ENCODE measurements at regions not wholly inside any gene's neighbourhood (a gene's known extent, or its start where the extent isn't known, plus 50 kb on each side); places are given as distances from the start of the nearest gene placed in this dataset.
"Not testable (repeated sequence)": the region's sequence is repeated elsewhere in the genome, so short reads cannot be mapped to it uniquely, and the experiment has no call there.

GRCh38 chr10:94091649-94092048 lies 97.9 kb downstream of the PLCE1 start:
- DNase-seq = no peak

DNA sequence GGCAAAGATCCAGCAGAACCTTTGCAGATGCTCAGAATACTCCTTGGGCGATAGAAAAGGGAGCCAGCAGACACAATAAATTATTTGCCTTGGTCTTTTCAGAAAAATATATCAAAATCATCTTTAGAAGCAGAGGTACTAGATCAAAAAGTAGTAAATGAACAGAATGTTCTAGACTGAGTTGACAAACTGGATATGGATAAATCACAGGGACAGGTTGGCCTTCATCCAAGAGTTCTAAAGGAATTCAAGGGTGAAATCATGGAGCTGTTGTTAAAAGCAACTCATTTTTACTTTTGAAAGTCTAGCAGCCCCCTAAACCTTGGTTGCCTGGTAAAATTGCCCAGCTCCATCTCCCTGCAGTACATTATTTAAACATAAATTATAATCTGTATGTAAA lies 99.1 kb downstream of the PLCE1 start:
- DNase-seq = no peak

DNA sequence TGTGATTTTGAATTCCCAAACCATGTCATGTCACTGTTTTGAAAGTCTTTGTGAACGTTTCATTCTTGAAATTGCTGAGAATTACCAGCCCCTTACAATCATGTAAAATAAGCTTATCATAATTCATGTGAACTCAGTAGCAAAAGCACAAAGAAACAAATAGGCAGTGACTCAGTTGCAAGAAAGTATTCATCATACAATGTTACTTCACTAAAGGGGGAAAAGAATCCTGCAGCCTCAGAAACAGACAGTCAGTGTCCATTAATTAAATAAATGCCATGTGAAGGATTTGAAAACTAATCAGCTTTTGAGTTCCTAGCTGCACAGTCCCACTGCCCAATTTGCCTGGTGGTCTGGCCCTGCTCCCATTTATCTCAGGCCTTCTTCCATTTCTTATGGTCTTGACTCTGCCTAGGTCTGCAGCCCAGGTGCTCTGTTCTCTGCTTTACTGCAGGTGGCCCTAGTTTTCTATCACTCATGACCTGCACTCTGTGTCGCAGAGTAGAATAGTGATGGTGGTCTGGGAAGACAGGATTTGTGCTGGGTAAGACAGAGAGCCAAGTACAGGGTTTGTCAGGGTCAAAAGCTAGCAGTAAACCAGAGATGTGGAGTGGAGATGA lies 99.7 kb downstream of the PLCE1 start:
- DNase-seq = peak; percentile 62

DNA sequence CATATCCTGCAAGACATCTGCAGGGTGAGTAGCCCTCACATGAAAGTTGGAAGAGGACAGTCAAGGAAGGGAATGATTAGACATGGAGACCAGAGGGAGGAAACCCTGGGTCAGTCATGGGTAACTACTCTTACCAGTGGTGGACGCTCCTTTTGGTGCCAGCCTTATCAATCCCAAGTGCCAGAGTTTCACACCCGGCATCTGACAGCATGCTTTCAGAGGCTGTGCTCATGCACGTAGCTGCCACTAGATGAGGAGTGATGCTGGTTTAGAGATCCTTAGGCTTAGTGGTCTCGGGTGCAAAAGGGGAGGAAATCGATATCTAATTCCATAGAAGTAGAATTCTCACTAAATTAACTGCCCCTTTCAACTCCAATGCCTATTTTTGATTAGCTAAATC lies 100.8 kb downstream of the PLCE1 start:
- DNase-seq = no peak

DNA sequence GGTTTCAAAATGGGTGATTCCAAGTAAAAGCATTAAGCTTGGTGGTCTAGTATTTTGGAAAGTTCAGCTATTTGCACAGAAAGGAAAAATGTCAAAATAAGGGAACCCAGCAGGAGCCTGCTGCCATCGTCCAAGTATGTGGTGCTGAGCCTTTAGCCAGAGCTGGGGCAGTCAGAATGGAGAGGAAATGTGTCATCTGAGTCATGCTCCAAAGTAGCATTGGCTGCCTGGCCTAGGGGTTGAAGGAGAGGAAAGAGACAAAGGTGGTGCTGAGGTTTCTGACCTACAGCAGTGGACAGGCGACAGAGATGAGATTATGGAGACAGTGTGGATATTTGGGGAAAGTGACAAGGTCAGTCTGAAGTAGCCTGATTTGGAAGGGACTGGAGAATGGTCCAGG lies 103.9 kb downstream of the PLCE1 start:
- DNase-seq = no peak

DNA sequence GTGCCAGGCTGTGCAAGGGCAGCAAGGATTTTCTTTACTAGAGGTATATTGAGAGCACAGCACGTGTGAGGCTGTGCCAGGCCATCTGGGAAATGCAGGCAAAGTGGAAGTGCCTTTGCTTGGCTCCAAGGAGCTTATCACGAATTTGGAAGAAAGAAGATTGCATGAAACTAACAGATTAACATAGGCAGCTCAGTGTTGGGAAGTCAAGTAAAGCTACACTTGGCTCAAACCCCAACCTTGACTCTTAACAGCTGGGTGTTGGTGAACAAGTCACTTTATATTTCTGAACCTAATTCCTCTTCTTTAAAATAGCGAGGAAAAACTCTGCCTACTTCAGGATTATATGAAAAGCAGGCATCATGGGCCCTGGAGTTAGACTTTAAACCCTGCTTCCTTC lies 105.2 kb downstream of the PLCE1 start:
- peak; percentile 59 for DNase-seq

GRCh38 chr10:94101894-94102293 lies 108.2 kb downstream of the PLCE1 start:
- no peak for DNase-seq

GRCh38 chr10:94102436-94102835 lies 108.7 kb downstream of the PLCE1 start:
- no peak for DNase-seq

DNA sequence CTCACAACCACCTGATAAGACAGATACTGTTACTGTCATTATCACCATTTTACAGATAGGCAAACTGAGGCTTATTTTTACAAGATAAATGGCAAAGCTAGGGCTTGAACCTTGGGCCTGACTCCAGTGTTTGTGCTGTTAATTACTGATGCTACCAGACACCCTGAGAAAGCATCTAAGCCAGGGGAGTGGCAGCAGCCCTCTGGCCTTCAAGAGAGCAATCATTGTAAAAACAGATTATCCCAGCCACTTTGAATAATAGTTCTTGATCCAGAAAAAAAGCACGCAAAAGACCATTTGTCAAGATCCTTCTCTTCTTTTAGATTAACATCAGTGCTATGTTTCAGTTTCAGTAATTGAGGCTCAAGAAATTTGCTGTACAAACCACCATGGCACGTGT lies 109.5 kb downstream of the PLCE1 start:
- DNase-seq = peak; percentile 6

- no peak for DNase-seq
These were observed 110.1 kb downstream of the PLCE1 start for GRCh38 chr10:94103801-94104221.

- no peak for DNase-seq
These were observed 110.7 kb downstream of the PLCE1 start for GRCh38 chr10:94104316-94105000.

DNA sequence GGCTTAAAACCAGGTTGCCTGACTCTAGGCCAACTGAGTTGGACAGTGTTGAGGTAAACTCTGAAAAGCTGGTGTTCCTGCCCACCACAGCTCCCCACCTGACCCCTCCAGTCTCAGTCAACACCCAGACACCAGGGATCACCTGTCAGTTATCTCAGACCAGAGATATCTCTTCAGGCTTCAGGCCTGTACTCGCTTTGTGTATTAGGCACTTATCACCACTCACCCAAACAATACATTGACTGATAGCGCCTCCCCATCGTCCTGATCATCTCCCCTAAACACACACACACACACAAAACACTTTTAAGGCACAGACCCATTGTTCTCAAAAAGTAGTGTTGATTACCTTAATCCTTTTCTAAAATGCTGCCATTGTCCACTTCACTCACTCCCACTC lies 111.5 kb downstream of the PLCE1 start:
- DNase-seq = no peak

DNA sequence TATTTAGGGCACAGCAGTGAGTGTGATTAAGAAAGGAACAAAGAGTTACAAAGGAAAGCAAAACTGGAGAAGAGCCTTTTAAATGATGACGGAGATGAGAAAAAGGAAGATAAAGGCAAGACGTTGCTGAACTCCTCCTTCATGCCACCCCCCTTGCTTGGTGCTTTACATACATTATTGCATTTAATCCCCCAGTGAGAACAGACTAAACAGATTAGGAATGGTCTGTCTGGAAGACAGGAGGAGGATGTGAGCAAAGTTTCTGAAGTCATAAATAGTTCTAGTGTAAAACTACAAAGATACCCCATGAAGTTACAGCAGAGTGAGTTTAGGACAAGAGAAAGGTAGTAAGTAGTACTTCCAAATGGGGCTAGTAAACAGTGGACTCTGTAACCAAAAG lies 113.5 kb downstream of the PLCE1 start:
- DNase-seq = peak; percentile 89

DNA sequence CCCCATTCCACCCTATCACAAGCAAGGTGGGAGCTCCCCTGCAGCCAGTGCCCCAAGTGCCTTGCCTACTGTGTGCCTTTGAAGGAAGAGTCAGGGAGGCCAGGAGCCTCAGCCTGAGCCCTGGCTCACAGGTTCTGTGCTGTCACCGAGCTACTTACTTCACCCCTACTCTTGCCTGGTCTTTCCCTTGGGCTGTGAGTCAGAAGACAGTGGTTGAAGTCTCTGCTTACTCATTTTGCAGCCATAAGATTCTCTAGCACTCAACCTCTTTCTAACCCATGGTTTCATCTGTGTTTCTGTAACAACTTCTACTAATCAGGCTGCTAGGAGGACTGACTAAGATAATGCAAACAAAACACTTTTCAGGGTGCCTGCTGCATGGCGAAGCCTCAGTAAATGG lies 114.5 kb downstream of the PLCE1 start:
- peak; percentile 27 for DNase-seq

DNA sequence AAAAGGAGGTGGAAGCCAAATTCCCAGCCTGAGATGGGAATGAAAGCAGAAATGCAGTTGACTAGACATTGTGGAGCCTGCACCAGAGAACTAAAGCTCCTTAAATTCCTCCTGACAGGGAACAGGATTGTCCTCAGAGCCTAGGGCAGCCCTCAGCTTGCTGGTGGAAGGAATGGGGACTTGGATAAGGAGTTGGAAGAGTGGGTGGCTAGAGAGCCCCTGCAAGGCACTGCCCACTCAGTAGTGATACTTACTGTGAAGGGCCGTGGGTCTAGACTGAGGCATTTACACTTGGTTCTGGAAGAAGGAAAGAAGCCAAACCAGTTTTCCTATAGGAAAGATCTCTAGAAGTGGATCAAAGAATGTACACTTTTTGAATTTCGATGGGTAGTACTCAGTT lies 117.6 kb downstream of the PLCE1 start:
- DNase-seq = peak; percentile 17

DNA sequence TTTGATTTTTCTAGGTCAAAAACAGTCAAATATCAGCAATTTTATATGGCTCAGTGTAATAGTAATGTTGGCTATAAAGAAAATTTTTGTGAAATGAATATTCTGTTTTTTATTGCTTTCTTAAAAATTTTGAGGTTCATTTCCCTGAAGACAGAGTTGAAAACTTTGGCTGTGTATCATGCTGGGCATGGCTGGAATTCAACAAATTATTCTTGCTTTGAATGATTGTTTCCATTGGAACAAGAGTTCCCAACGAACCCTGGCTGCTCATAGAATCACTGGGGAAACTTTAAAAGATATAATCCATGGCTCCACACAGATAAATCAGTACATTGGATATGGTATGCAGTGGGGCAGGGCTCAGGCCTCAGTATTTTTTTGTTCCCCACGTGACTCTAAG lies 118.6 kb downstream of the PLCE1 start:
- DNase-seq = no peak

GRCh38 chr10:94115725-94116124 lies 122.0 kb downstream of the PLCE1 start:
- DNase-seq = no peak

GRCh38 chr10:94116848-94117247 lies 123.1 kb downstream of the PLCE1 start:
- no peak for DNase-seq

DNA sequence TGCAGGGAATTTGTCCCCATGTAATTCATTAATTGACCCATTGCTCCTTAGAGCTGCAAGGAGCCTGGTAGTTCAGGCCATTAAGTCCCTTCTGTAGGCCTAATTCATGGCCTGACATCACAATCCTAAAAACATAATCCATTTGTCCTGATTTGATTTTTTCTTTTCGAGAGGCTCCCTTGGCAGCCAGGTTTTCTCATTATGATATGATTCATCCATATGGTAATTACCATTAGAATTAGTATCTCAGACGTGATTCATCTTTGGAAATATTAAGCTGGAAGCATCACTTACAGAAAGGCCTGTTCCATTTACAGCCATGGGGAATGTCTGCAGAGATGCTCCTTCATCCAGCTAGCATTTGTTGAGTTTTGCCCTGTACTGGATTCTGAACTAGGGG lies 128.5 kb downstream of the PLCE1 start:
- DNase-seq = no peak

DNA sequence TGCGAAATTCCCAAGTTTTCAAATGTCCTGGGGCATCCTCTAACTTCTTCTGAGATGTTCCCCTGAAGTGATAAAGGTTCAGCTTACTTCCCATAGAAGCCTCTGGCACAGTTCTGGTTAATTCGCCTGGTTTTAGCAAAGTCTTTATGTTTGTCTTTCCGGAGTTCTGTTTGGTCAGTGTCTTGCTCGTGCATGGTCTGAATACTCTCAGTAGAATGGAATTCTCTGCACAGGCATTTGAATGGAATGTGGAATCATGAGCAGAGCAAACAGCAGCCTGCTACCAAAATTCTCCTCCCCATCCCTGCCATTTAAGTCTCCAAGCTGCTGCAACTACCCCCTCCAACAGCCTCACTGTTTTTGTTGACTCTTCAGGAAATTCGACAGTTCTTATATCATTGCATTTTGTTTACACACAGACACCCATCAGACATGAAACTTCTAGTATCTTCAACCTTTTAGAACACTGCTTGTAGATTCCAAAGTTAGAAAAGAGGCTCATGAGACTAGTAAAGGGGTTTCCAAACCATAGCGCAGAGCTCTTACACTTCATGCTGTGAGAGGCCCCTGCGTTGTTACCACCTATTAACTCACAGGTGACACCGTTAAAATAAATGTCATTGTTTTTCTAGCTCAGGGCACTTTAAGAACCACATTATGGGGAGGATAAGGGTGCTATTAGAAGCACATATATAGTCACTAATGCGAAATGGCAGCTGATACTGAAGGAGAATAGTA lies 129.7 kb downstream of the PLCE1 start:
- DNase-seq = no peak

- not testable (repeated sequence) for DNase-seq
These were observed 130.4 kb downstream of the PLCE1 start for GRCh38 chr10:94124147-94124546.

GRCh38 chr10:94125268-94125667 lies 131.5 kb downstream of the PLCE1 start:
- DNase-seq = not testable (repeated sequence)

GRCh38 chr10:94125856-94126255 lies 132.1 kb downstream of the PLCE1 start:
- no peak for DNase-seq
